ENCODE measurements at regions not wholly inside any gene's neighbourhood (a gene's known extent, or its start where the extent isn't known, plus 50 kb on each side); places are given as distances from the start of the nearest gene placed in this dataset.

- Histone ChIP-seq H3K4me1 (ENCODE audit: control insufficient read depth, extremely low read depth, insufficient read depth, low read length) (no peaks in the 10 kb centered on the region), H2AFZ (ENCODE audit: control insufficient read depth, low read length) (no peak overlapping the region), H3K27ac (ENCODE audit: control insufficient read depth, insufficient read depth, low read length) (no peak overlapping the region), H3K27me3 (ENCODE audit: control insufficient read depth, extremely low read depth, insufficient read depth, low read length) (no peaks in the 10 kb centered on the region), H3K9me1 (ENCODE audit: control insufficient read depth, extremely low read depth, insufficient read depth, low read length) (no peaks in the 10 kb centered on the region), H3K9me3 (ENCODE audit: control insufficient read depth, low read depth, low read length) (no peaks in the 10 kb centered on the region), H4K20me1 (ENCODE audit: control insufficient read depth, extremely low read depth, insufficient read depth, low read length) (no peaks in the 10 kb centered on the region), H3K36me3 (ENCODE audit: control insufficient read depth in 2 of 2, extremely low read depth in 1 of 2, insufficient read depth in 2 of 2, low read length in 2 of 2) (no peaks in the 10 kb centered on the region), H3K4me2 (ENCODE audit: control insufficient read depth, extremely low read depth, insufficient read depth, low read depth, low read length) (no peak overlapping the region), H3K4me3 (ENCODE audit: control insufficient read depth in 2 of 3, extremely low read depth in 1 of 3, insufficient read depth in 2 of 3, low read depth in 1 of 3, low read length in 3 of 3) (no peak overlapping the region), H3K79me2 (ENCODE audit: control insufficient read depth, insufficient read depth, low read length) (no peaks in the 10 kb centered on the region), H3K9ac (ENCODE audit: control insufficient read depth, extremely low read depth, insufficient read depth, low read length) (no peak overlapping the region)
- no peak for TF ChIP-seq EZH2 (IDR thresholded peaks at IDR 0.05; ENCODE audit: low read length)
- no peak for TF ChIP-seq CTCF (optimal IDR thresholded peaks at IDR 0.05 in 1 of 3, IDR thresholded peaks at IDR 0.05 in 1 of 3, conservative IDR thresholded peaks at IDR 0.05 in 1 of 3; ENCODE audit: extremely low read depth in 1 of 3, insufficient read depth in 2 of 3, low read length in 3 of 3)
- DNase-seq (ENCODE audit: low read depth, low spot score) (no peak), FAIRE-seq (no peak)
- dilution Hi-C loops (cut with MboI; ENCODE audit: extremely low pct_ligation_motif_present, low sequenced_read_pairs) = no loop called here
Measured at GRCh38 chr4:129208481-129208880, 112.5 kb downstream of the C4orf33 start.

GRCh38 chr4:129213692-129214091, 117.7 kb downstream of the C4orf33 start:
- DNase-seq (ENCODE audit: low read depth, low spot score) (no peak), FAIRE-seq (no peak)
- no peak overlapping the region for H3K27ac ChIP-seq (ENCODE audit: control insufficient read depth, insufficient read depth, low read length)
- no peak overlapping the region for H2AFZ ChIP-seq (ENCODE audit: control insufficient read depth, low read length)
- no peak for TF ChIP-seq EZH2 (IDR thresholded peaks at IDR 0.05; ENCODE audit: low read length)
- no peak for TF ChIP-seq CTCF (optimal IDR thresholded peaks at IDR 0.05 in 1 of 3, IDR thresholded peaks at IDR 0.05 in 1 of 3, conservative IDR thresholded peaks at IDR 0.05 in 1 of 3; ENCODE audit: extremely low read depth in 1 of 3, insufficient read depth in 2 of 3, low read length in 3 of 3)
- H3K4me2 ChIP-seq (ENCODE audit: control insufficient read depth, extremely low read depth, insufficient read depth, low read depth, low read length) = no peak overlapping the region
- H3K9me1 ChIP-seq (ENCODE audit: control insufficient read depth, extremely low read depth, insufficient read depth, low read length) = no peaks in the 10 kb centered on the region
- H3K9ac ChIP-seq (ENCODE audit: control insufficient read depth, extremely low read depth, insufficient read depth, low read length) = no peak overlapping the region
- dilution Hi-C loops (cut with MboI; ENCODE audit: extremely low pct_ligation_motif_present, low sequenced_read_pairs) = no loop called here
- H3K27me3 ChIP-seq (ENCODE audit: control insufficient read depth, extremely low read depth, insufficient read depth, low read length) = no peaks in the 10 kb centered on the region
- no peaks in the 10 kb centered on the region for H3K36me3 ChIP-seq (ENCODE audit: control insufficient read depth in 2 of 2, extremely low read depth in 1 of 2, insufficient read depth in 2 of 2, low read length in 2 of 2)
- no peaks in the 10 kb centered on the region for H3K4me1 ChIP-seq (ENCODE audit: control insufficient read depth, extremely low read depth, insufficient read depth, low read length)
- H3K4me3 ChIP-seq (ENCODE audit: control insufficient read depth in 2 of 3, extremely low read depth in 1 of 3, insufficient read depth in 2 of 3, low read depth in 1 of 3, low read length in 3 of 3) = no peak overlapping the region
- no peaks in the 10 kb centered on the region for H3K79me2 ChIP-seq (ENCODE audit: control insufficient read depth, insufficient read depth, low read length)
- H3K9me3 ChIP-seq (ENCODE audit: control insufficient read depth, low read depth, low read length) = no peaks in the 10 kb centered on the region
- no peaks in the 10 kb centered on the region for H4K20me1 ChIP-seq (ENCODE audit: control insufficient read depth, extremely low read depth, insufficient read depth, low read length)
